Left ventricle myocardium superior (tissue), 1 donor: ENCODE measurements at regions not wholly inside any gene's neighbourhood (a gene's known extent, or its start where the extent isn't known, plus 50 kb on each side); places are given as distances from the start of the nearest gene placed in this dataset.

Source experiments
- ATAC-seq: fragments of 200-7000 bp; cut with Tn5 transposase; one replicate; pipeline ENCODE4 v1.9.1; 2020; ENCODE audit warnings: mild to moderate bottlenecking, moderate library complexity
- DNase-seq: peaks from one replicate; pipeline ENCODE4 v3.0.0-alpha.2; 2020
- intact Hi-C: fragments of 100-400 bp; cut with micrococcal nuclease; formaldehyde crosslinking; loops from one replicate; pipeline ENCODE4 v1.11.0; 2022
- donor health status: DM: no; HTN: yes; CAD: no; lungs with severe emphysema.

DNA sequence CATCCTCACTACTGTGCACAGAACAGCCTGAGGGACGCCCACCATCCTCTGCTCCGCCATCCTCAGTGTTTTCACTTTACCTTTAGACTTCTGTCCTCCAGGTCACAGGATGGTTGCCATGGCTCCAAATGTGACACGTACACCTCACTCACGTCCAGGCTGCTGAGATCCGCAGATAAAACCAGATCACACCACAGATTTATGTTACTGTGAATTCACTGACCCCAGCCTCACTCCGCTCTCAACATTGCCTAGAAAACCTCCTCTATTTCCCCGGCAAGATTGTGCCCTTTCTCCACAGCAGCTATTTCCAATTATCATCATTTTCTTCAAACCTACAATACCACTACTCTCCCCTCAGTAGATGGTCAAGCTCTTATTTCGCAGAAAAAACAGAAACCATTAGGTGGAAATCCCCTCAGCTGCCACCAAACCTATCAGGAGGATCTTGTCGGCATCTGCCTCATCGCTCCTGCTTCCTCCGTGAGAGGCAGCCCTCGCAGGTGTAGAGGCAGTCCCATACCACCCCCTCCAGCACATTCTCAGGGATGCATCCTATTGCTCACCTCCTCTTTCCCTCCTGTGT is 49.8 kb upstream of the SLC1A4 start:
- ATAC-seq (no peak), DNase-seq (no peak)
- intact Hi-C loops = no loop called here
